Inflammatory macrophage treated with lipopolysaccharide for 4 hours (primary cell): ENCODE measurements at regions not wholly inside any gene's neighbourhood (a gene's known extent, or its start where the extent isn't known, plus 50 kb on each side); places are given as distances from the start of the nearest gene placed in this dataset.
"Not testable (repeated sequence)": the region's sequence is repeated elsewhere in the genome, so short reads cannot be mapped to it uniquely, and the experiment has no call there.

Source experiments
- DNase-seq: peaks from one replicate; pipeline ENCODE4 v3.0.0-alpha.2; 2020

GRCh38 chr3:125831005-125831750 is 137.8 kb upstream of the ROPN1B start:
- DNase-seq, result not testable (repeated sequence)

GRCh38 chr3:125835562-125835961 is 133.4 kb upstream of the ROPN1B start:
- DNase-seq, result not testable (repeated sequence)

GRCh38 chr3:125836011-125836551 is 132.9 kb upstream of the ROPN1B start:
- DNase-seq, result not testable (repeated sequence)

GRCh38 chr3:125836786-125837185 is 132.2 kb upstream of the ROPN1B start:
- not testable (repeated sequence) for DNase-seq

- not testable (repeated sequence) for DNase-seq
Observed at GRCh38 chr3:125838857-125839256, 130.1 kb upstream of the ROPN1B start.

- DNase-seq, result not testable (repeated sequence)
Observed at GRCh38 chr3:125840465-125840864, 128.5 kb upstream of the ROPN1B start.

- DNase-seq, result not testable (repeated sequence)
Observed at GRCh38 chr3:125847966-125848365, 121.0 kb upstream of the ROPN1B start.

- not testable (repeated sequence) for DNase-seq
Observed at GRCh38 chr3:125855006-125855405, 114.0 kb upstream of the ROPN1B start.

GRCh38 chr3:125860547-125860946 is 108.4 kb upstream of the ROPN1B start:
- DNase-seq, result not testable (repeated sequence)

GRCh38 chr3:125862841-125863254 is 106.1 kb upstream of the ROPN1B start:
- DNase-seq, result not testable (repeated sequence)

- not testable (repeated sequence) for DNase-seq
Observed at GRCh38 chr3:125864532-125864931, 104.4 kb upstream of the ROPN1B start.

GRCh38 chr3:125886006-125886405 is 83.0 kb upstream of the ROPN1B start:
- DNase-seq, result not testable (repeated sequence)

GRCh38 chr3:125899181-125899580 is 69.8 kb upstream of the ROPN1B start:
- not testable (repeated sequence) for DNase-seq

GRCh38 chr3:125901473-125901872 is 67.5 kb upstream of the ROPN1B start:
- DNase-seq, result not testable (repeated sequence)

GRCh38 chr3:125903780-125904455 is 65.1 kb upstream of the ROPN1B start:
- not testable (repeated sequence) for DNase-seq

- DNase-seq, result not testable (repeated sequence)
Observed at GRCh38 chr3:125907279-125907678, 61.7 kb upstream of the ROPN1B start.

- DNase-seq, result not testable (repeated sequence)
Observed at GRCh38 chr3:125910851-125911250, 58.1 kb upstream of the ROPN1B start.

- DNase-seq, result not testable (repeated sequence)
Observed at GRCh38 chr3:125914608-125915436, 54.2 kb upstream of the ROPN1B start.

- not testable (repeated sequence) for DNase-seq
Observed at GRCh38 chr3:125915437-125915787, 53.6 kb upstream of the ROPN1B start.

- DNase-seq, result peak; percentile 98
Observed at GRCh38 chr3:125915792-125916375, 53.1 kb upstream of the ROPN1B start.

- DNase-seq, result peak; percentile 96
Observed at GRCh38 chr3:125916376-125916978, 52.5 kb upstream of the ROPN1B start.

GRCh38 chr3:125917020-125917549 is 51.9 kb upstream of the ROPN1B start:
- not testable (repeated sequence) for DNase-seq
